SK-N-DZ (cell line): ENCODE measurements at regions not wholly inside any gene's neighbourhood (a gene's known extent, or its start where the extent isn't known, plus 50 kb on each side); places are given as distances from the start of the nearest gene placed in this dataset.

ENCODE experiments used
- DNase-seq: peaks from one replicate; pipeline ENCODE4 v3.0.0-alpha.2; 2015; ENCODE audit warnings: low spot score
- small RNA-seq, 2 experiments: library from RNA; depleted of rRNA; stranded (forward); fragments of <200 nt; gene quantifications; one replicate each; pipeline ENCODE3, GENCODE V24; 2014

DNA sequence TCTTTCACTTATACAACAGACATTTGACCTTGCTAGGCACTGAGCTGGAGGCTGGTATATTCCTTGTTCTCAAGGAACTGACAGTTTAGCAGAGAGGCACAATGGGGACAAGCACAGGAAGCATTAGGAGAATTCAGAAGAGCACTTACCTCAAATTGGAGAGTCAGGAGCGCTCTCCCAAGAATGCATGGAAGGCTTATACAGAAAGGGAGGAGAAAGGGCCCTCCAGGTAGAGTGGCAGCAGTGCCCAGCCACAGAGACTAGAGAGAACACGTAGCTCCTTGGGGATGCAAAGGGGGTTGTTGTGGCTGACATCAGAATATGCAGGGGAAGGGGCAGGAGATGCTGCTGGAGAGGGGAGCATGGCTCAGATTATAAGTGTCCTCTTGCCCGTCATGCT, 78.2 kb upstream of the MKLN1 start:
- no peak for DNase-seq

DNA sequence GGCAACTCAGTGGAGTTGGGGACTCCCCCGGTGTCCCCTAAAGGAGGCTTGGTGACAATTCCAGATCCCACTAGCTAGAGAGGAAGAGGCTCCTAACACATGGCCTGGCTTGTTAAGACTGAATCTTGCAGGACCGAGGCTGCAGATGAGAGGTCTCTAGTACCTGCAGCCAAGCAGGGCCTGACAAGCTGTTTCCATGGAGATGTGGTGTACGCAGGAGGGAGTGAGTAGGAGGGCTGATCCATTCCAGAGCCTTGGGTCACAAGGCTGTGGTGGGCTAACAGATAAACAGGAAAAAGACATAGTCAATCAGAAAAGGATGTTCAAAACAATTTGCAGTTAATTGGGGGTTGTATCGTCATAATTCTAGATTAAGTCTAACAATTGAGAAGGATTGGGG, 77.3 kb upstream of the MKLN1 start:
- peak; percentile 65 for DNase-seq

DNA sequence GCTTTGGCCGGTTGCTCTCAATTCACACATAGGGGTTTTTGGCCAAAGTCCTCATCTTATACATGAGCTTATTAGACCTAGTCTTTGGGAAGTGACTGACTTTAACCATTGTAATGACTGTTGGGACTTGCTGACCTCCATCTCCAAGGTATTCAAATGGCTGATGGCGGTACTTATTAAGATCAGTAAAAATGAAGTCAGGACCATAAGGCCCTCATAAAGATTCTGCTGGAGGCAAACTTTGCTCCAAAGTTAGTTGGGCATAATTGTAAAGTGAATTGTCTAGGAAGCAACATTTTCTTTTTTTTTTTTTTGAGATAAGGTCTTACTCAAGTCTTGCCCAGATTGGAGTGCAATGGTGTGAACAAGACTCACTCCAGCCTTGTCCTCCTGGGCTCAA, 76.3 kb upstream of the MKLN1 start:
- no peak for DNase-seq

DNA sequence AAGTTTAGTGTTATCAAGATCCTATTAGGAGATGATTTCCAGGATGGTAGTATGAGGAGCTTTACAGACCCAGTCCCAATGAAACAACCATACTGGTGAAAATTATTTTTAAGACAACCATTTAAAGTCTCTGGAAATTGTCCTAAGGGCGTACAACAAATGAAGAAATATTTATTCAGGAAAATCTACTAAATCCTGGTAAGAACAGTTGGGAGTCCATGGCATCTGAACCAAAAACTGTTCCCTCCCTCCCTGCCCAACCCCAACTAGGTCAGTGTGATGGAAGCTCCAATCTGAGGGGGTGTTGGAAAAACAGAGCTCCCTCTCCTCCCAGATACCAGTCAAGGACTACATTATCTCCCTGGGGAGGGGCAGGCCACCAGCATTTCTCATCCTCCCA, 74.7 kb upstream of the MKLN1 start:
- DNase-seq: no peak

DNA sequence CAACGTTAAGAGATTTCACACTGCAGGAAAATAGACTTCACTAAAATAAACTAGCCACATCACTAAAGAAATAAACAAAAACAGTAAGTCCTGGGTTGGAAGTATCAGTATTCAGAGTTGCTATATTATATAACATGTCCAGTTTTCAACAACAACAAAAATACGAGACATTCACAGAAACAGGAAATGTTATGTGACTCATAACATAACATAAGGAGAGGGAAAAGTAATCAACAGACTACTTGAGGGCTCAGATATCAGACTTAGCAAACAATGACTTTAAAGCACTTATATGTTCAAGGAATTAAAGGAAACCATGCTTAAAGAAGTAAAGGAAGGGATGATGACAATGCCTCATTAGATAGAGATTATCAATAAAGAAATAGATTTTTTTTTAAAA, 73.5 kb upstream of the MKLN1 start:
- no peak for DNase-seq

DNA sequence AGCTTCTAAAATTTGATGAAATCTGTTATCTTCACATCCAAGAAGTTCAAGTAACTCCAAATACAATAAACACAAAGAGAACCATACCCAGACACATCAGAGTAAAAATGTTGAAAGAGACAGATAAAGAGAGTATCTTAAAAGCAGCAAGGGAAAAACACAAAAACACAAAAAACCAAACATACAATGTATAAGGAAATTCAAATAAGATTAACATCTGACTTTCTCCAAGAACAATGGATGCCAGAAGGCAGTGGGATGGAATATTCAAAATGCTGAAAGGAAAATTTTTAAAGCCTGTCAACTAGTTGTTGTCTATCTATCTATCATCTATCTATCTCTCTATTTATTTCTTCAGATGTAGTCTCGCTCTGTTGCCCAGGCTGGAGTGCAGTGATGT, 72.4 kb upstream of the MKLN1 start:
- no peak for DNase-seq

DNA sequence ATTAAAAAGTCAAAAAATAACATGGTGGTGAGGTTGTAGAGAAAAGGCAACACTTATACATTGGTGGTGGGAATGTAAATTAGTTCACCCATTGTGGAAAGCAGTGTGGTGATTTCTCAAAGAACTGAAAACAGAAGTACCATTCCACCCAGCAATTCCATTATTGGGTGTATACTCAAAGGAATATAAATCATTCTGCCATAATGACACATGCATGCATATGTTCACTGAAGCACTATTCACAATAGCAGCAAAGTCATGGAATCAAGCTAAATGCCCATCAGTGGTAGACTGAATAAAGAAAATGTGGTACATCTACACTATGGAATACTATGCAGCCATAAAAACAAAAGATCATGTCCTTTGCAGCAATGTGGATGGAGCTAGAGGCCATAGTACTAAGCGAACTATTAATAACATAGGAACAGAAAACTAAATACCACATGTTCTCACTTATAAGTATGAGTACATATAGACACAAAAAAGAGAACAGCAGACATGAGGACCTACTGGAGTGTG, 66.1 kb upstream of the MKLN1 start:
- no peak for DNase-seq

DNA sequence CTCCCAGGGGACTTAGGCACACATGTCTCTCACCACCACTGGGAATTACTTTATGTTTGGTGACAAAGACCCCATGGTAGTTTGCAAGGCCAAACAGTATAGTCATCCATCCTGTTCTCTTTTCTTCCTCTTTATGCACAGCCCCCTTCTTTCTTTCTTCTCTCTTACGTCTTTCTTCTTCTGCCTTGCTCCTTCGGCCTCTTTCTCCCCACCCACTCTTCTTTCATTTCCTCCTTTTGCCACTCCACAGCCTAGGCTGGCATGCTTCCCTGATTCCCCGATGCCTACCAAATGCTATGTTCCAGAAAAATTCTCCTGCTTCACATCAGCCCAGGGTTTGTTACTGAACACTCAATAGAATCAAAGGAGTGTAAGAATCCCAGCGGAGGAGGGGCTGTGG, 62.4 kb upstream of the MKLN1 start:
- no peak for DNase-seq

DNA sequence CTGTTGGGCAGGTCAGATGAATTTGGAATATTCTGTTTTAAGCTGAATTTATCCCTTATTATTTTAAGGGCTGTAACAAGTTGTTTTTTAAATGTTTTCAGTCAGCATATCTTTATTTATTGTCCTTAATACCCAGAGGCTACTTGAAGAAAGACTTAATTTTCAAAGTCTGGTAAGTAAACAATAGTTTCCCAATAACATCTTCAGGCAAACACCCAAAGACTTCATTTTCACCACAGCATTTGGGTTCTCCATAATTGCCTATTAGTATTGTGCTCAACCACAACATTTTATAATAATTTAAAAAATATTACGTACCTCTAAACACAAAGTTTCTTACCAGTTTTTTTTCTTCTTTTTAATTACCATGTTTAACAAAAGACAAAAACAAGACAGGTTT, 60.0 kb upstream of the MKLN1 start:
- DNase-seq: no peak

DNA sequence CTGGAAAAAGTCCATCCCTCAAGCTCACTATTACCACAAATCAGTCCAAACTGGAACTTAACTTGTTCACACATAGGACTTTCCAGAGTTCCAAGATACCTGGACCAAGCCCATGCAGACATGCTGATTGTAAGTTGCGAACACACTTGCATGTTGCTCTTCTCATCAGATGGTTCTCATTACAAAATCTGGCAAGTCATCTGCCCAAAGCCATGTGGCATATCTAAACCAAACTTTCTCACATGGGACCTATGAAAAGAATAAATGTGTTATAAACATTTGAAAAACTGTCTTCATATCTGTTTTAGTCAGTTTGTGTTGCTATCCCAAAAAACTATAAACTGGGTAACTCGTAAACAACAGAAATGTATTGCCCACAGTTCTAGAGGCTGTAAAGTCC, 58.8 kb upstream of the MKLN1 start:
- DNase-seq: no peak

DNA sequence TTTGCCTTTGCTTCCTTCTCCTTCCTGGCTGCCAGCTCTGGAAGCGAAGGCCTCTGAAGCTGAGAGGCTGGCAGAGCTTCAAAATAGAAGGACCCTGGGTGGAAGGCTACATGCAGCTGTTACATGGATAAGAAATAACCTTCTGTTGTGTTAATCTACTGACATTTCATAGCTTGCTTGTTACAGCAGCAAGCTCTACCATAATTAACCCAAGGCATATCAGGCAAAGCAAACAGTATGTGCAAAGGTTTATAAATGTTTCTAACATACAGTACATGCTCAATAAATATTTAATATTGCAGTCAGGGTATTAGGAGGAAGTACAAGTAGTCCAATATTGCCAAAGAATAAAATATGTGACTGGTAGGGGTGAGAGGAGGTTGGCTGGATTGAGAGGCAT, 55.6 kb upstream of the MKLN1 start:
- no peak for DNase-seq

DNA sequence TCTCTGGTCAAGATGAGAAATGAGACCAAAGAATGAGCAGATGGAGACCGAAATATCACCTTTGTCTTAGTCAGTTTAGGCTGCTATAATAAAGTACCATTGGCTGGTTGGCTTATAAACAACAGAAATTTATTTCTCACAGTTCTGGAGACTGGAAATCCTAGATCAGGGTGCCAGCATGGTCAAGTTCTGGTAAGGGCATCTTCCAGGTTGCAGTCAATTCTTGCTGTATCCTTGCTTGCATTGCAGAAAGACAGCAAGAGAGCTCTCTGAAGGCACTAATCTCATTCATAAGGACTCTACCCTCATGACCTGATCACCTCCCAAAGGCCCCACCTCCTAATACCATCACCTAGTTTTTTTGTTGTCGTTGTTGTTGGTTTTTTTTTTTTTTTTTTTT, 52.7 kb upstream of the MKLN1 start:
- no peak for DNase-seq

DNA sequence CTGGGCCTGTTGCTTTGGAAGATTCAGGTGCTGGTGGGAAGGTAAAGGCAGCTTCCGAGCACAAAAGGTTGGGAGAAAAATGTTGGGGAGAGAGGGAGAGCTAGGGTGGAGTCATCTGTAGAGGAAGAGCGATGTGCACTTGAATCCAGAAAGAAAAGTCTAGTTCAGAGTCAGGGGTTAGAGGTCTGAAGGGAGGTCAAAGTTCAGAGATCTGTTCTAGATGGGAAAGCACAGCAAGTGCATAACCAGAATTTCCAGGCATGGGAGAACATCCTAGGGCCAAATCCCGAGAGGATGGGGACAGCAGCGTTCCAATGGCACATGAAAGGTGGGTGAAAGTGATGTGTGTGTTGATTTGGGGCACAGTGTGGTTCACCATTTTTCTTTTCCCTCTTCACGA, 51.5 kb upstream of the MKLN1 start:
- no peak for DNase-seq

DNA sequence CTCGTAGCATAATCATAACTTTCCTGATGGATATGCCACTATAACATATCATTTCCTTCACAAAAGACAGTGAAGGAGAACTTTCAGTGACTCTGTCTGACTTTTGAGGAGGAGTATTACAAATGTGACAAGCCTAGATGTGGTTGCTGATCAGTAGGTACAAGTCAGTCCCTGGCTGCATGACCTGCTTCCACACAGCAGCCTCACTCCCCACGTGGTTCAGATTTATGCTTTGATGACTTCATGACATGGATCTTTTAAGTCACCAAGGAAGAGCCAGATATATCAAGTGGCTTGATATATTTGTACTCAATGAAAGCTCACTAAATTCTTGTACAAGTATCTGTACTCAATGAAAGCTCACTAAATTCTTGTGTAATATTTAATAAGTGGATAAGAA, 50.9 kb upstream of the MKLN1 start:
- no peak for DNase-seq

Small RNAs in the stretch of these regions (small RNA-seq; reads per million reads assigned to genes)
- gene AC016831.3 (0 reads per million in 2 experiments), gene RNU6-1010P (0 reads per million in 2 experiments)
